ENCODE measurements at regions not wholly inside any gene's neighbourhood (a gene's known extent, or its start where the extent isn't known, plus 50 kb on each side); places are given as distances from the start of the nearest gene placed in this dataset.

DNA sequence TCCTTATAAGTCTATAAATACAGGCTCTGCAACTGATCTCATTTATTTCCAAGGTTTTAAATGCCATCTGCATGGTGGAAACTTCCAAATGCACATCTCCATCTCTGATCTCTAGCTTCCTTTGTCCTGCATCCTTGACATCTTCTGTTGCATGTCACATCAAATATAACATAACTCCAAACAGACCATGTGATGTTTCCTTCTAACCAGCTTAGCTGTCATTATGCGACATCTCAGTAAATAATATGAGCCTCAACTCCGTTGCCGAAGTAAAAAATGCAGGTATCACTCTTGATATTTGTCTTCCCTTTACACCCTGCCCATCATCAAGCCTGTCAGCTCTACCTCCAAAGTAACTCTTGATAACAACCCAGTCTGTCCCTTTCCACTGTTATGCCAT, 506.4 kb upstream of the C9orf72 start:
- no peaks in the 10 kb centered on the region for H3K4me1 ChIP-seq (ENCODE audit: control insufficient read depth, low read length)
- no peaks in the 10 kb centered on the region for H3K9me3 ChIP-seq (ENCODE audit: control insufficient read depth, insufficient read depth, low read length)
- H3K27me3 ChIP-seq (ENCODE audit: control insufficient read depth, low read length): no peaks in the 10 kb centered on the region
- H3K4me2 ChIP-seq (ENCODE audit: low read length): no peak overlapping the region
- H3K36me3 ChIP-seq (ENCODE audit: control insufficient read depth, low read length): no peaks in the 10 kb centered on the region
- no peaks in the 10 kb centered on the region for H4K20me1 ChIP-seq (ENCODE audit: control insufficient read depth, insufficient read depth, low read depth, low read length)
- no peaks in the 10 kb centered on the region for H3K9me2 ChIP-seq (replicated peaks; ENCODE audit: control insufficient read depth, low read length)
- TF ChIP-seq, protein P1, sequence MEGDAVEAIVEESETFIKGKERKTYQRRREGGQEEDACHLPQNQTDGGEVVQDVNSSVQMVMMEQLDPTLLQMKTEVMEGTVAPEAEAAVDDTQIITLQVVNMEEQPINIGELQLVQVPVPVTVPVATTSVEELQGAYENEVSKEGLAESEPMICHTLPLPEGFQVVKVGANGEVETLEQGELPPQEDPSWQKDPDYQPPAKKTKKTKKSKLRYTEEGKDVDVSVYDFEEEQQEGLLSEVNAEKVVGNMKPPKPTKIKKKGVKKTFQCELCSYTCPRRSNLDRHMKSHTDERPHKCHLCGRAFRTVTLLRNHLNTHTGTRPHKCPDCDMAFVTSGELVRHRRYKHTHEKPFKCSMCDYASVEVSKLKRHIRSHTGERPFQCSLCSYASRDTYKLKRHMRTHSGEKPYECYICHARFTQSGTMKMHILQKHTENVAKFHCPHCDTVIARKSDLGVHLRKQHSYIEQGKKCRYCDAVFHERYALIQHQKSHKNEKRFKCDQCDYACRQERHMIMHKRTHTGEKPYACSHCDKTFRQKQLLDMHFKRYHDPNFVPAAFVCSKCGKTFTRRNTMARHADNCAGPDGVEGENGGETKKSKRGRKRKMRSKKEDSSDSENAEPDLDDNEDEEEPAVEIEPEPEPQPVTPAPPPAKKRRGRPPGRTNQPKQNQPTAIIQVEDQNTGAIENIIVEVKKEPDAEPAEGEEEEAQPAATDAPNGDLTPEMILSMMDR (IDR thresholded peaks at IDR 0.05; ENCODE audit: low read depth, low read length, poor library complexity, severe bottlenecking): no peak
- no peak for TF ChIP-seq EZH2phosphoT487 (IDR thresholded peaks at IDR 0.05; ENCODE audit: borderline replicate concordance, low read length)
- H3K27ac ChIP-seq (ENCODE audit: low read depth, low read length): no peak overlapping the region
- H3K4me3 ChIP-seq (ENCODE audit: low read length): no peak overlapping the region
- H3F3A ChIP-seq (ENCODE audit: control insufficient read depth, insufficient read depth): no peaks in the 10 kb centered on the region
- no peaks in the 10 kb centered on the region for H3K79me2 ChIP-seq (ENCODE audit: control insufficient read depth, low read length)

DNA sequence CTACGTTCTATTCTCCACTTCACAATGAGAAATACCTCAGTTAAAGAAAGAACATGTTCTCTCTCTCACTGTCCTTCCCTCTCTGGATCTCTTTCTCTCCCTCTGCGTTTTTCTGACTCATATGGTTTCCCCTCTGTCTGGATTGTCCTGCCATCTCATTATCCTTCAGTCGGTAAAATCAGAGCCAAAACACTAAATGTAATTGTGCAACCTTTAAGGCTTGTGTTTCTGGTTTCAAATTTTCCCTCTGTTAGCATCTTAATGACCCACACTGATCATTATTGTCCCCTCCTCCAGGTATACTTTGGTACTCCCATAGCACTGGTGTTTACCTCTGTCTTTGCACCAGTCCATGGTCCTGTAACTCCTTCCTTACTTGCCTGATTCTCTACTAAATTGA, 509.4 kb upstream of the C9orf72 start:
- H3K9me3 ChIP-seq (ENCODE audit: control insufficient read depth, insufficient read depth, low read length): no peaks in the 10 kb centered on the region
- H3K9me2 ChIP-seq (replicated peaks; ENCODE audit: control insufficient read depth, low read length): no peaks in the 10 kb centered on the region
- H4K20me1 ChIP-seq (ENCODE audit: control insufficient read depth, insufficient read depth, low read depth, low read length): no peaks in the 10 kb centered on the region
- H3K27ac ChIP-seq (ENCODE audit: low read depth, low read length): no peak overlapping the region
- H3K4me3 ChIP-seq (ENCODE audit: low read length): no peak overlapping the region
- H3K36me3 ChIP-seq (ENCODE audit: control insufficient read depth, low read length): no peaks in the 10 kb centered on the region
- no peaks in the 10 kb centered on the region for H3K4me1 ChIP-seq (ENCODE audit: control insufficient read depth, low read length)
- no peak overlapping the region for H3K4me2 ChIP-seq (ENCODE audit: low read length)
- no peaks in the 10 kb centered on the region for H3F3A ChIP-seq (ENCODE audit: control insufficient read depth, insufficient read depth)
- no peaks in the 10 kb centered on the region for H3K27me3 ChIP-seq (ENCODE audit: control insufficient read depth, low read length)
- TF ChIP-seq EZH2phosphoT487 (IDR thresholded peaks at IDR 0.05; ENCODE audit: borderline replicate concordance, low read length): no peak
- TF ChIP-seq, protein P1 (IDR thresholded peaks at IDR 0.05; ENCODE audit: low read depth, low read length, poor library complexity, severe bottlenecking): no peak
- no peaks in the 10 kb centered on the region for H3K79me2 ChIP-seq (ENCODE audit: control insufficient read depth, low read length)

DNA sequence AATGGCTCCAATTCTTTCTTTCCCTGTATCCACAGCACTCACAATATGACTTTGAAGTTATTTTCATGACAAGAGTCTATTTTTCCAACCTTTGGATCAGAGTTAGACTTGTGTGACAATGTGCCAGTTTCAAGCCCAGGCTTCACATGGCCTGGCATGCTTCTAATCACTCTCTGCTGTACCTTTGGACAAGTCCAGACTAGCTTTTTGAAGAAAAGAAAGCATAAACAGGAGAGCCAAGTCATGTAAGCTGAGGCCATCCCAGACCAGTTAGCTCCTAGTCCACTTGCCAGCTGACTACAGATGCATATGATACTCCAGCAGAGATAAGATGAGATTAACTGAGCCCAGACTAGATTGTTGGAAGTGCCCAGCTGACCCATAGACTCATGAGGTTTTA, 513.6 kb upstream of the C9orf72 start:
- no peak overlapping the region for H3K4me3 ChIP-seq (ENCODE audit: low read length)
- TF ChIP-seq, protein P1 (IDR thresholded peaks at IDR 0.05; ENCODE audit: low read depth, low read length, poor library complexity, severe bottlenecking): no peak
- no peak for TF ChIP-seq EZH2phosphoT487 (IDR thresholded peaks at IDR 0.05; ENCODE audit: borderline replicate concordance, low read length)
- no peaks in the 10 kb centered on the region for H3K4me1 ChIP-seq (ENCODE audit: control insufficient read depth, low read length)

More for the DNA sequence above, 513.6 kb upstream of the C9orf72 start:
- no peak overlapping the region for H3K4me2 ChIP-seq (ENCODE audit: low read length)
- H3K36me3 ChIP-seq (ENCODE audit: control insufficient read depth, low read length): no peaks in the 10 kb centered on the region
- no peaks in the 10 kb centered on the region for H3K9me3 ChIP-seq (ENCODE audit: control insufficient read depth, insufficient read depth, low read length)
- no peaks in the 10 kb centered on the region for H4K20me1 ChIP-seq (ENCODE audit: control insufficient read depth, insufficient read depth, low read depth, low read length)
- H3K27me3 ChIP-seq (ENCODE audit: control insufficient read depth, low read length): no peaks in the 10 kb centered on the region
- no peaks in the 10 kb centered on the region for H3K79me2 ChIP-seq (ENCODE audit: control insufficient read depth, low read length)
- H3F3A ChIP-seq (ENCODE audit: control insufficient read depth, insufficient read depth): no peaks in the 10 kb centered on the region
- no peak overlapping the region for H3K27ac ChIP-seq (ENCODE audit: low read depth, low read length)
- H3K9me2 ChIP-seq (replicated peaks; ENCODE audit: control insufficient read depth, low read length): no peaks in the 10 kb centered on the region

Measured in DOHH2 (cell line).